ENCODE measurements at regions not wholly inside any gene's neighbourhood (a gene's known extent, or its start where the extent isn't known, plus 50 kb on each side); places are given as distances from the start of the nearest gene placed in this dataset.
"Not testable (repeated sequence)": the region's sequence is repeated elsewhere in the genome, so short reads cannot be mapped to it uniquely, and the experiment has no call there.

DNA sequence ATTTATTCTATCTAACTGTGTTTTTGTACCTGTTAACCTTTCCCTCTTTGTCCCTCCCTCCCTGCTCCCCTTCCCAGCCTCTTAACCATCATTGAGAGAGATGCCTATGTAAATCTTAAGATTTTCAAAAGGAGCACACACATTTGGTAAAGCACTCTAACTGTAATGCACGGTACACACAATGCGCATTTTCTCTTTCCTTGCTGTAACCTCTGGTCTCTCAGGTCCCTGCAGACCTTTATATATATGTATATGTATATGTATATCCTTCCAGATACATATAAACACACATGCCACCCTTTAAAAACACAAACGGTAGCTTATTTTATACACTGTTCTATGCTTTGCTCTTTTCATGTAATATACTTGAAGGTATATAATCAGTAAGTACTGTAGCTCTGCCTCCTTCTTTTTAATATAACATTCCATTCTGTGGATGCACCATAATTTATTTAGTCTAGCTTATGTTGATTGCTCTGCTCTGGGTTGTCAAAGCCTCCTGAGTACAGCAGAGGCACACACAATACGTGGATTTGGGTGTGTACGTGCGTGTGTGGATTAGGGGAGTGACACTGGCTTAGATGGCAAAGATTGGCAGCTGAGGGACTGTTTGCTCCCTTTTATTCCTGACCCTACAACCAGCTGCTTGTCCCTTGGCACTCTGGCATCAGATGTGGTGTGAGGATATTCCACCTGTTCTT is 118.4 kb upstream of the PTPN20 start:
- not testable (repeated sequence) for DNase-seq (ENCODE audit: low read depth in 1 of 2, low spot score in 1 of 2)

DNA sequence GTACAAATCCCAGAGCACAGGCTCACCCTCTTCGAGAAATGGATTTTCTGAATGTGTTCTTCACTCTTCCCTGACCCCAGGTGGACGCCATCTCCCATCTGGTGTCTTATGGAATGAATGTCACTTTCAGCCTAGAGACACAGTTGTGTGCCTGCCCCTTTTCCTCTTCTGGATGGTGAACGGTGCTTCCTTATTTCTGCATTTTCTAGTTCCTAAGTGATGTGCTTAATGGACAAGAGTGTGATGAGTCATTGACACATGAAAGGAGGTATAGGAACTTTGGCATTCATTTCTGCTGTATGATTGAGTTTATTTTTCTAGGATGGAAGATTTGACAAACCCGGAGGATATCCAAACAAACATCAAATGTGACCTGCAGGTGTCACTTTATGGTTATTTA is 114.9 kb upstream of the PTPN20 start:
- not testable (repeated sequence) for DNase-seq (ENCODE audit: low read depth in 1 of 2, low spot score in 1 of 2)

- not testable (repeated sequence) for DNase-seq (ENCODE audit: low read depth in 1 of 2, low spot score in 1 of 2)
Measured at GRCh38 chr10:46802010-46802409, 109.2 kb upstream of the PTPN20 start.

DNA sequence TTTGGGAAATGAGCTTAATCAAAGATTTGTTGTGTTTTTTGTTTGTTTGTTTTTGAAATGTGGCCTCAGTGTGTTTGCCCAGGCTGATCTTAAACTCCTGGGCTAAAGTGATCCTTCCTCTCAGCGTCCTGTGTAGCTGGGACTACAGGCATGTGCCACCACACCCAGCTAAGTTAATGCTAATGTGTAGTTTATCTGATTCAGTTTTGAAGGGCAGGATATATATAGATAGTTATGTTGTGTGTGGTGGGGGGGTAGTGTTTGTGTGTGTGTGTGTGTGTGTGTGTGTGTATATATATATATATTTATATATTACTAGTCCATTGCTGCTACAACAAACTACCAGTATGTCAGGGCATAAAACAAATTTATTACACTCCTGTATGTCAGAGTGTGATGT is 108.1 kb upstream of the PTPN20 start:
- DNase-seq (ENCODE audit: low read depth in 1 of 2, low spot score in 1 of 2), result not testable (repeated sequence)

DNA sequence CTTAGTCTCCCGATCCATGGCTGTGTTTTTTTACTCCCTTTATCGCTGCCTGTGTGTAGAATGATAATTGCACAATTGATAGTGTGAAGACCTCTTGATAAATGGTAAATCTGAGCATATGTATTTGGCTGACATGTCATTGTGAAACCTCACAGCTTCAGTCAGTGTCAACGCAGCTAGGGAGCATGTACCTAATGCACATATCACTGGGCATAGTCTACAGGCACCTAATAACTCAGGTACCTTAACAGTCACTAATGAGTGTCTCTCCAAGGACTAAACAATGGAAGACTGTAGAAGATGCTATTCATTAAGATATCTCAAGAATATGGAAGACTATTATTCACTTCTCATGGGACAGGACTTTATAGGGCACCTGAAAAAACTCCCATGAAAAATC is 101.0 kb upstream of the PTPN20 start:
- DNase-seq (ENCODE audit: low read depth in 1 of 2, low spot score in 1 of 2), result not testable (repeated sequence)

DNA sequence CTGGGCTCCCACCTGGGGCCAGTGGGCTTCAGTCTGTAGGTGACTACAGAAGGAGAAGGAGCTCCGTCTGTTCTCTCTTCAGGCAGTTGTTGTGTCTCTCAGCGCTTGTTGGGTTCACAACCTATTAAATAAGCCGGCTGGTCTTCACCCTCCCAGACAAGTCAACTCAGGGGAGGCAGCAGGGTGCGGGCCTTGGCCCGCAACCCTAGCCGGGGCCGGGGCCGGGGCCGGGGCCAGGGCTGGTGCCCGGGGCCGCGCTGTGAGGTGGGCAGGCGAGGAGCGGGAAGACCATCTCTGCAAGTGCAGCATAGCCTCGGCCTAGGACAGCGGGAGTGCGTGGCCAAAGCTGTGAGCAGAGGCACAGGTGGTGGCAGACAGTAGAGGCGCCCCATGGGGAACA is 95.1 kb upstream of the PTPN20 start:
- DNase-seq (ENCODE audit: low read depth in 1 of 2, low spot score in 1 of 2), result not testable (repeated sequence)

- DNase-seq (ENCODE audit: low read depth in 1 of 2, low spot score in 1 of 2), result not testable (repeated sequence)
Measured at GRCh38 chr10:46840393-46841050, 70.7 kb upstream of the PTPN20 start.

GRCh38 chr10:46841051-46841593 is 70.1 kb upstream of the PTPN20 start:
- DNase-seq (ENCODE audit: low read depth in 1 of 2, low spot score in 1 of 2), result not testable (repeated sequence)

DNA sequence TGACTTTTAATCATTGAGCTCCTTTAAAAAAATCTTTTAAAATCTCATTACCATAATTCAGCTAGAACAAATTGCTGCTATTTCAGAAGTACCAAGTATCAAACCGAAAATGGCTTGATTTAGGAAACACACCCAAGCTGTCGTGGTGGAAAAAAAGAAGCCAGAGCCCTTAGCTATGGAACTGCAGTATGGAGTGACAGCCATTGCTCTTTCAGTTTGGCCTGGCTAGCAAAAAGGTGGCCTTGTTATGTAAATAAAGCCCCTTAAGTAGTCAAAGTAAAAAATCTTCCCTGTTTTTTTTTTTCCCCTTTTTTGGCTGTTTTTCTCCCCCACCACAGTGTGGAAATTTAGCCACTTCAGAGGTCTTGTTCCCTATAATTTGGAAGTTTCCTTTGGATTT is 66.0 kb upstream of the PTPN20 start:
- DNase-seq (ENCODE audit: low read depth in 1 of 2, low spot score in 1 of 2), result not testable (repeated sequence)

DNA sequence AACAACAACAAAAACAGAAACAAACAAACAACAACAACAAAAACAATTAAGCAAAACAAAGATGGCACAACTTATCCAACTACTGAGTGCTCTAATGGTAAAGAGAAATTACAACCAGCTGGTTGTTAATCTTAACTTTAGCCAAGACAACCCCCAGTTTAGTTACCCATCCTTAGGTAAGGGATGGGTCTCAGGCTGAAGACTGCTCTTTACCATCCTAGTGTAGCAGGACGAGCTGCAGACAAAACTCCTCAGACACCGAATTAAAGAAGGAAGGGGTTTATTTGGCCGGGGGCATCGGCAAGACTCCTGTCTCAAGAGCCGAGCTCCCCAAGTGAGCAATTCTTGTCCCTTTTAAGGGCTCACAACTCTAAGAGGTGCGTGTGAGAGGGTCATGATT is 65.6 kb upstream of the PTPN20 start:
- not testable (repeated sequence) for DNase-seq (ENCODE audit: low read depth in 1 of 2, low spot score in 1 of 2)

DNA sequence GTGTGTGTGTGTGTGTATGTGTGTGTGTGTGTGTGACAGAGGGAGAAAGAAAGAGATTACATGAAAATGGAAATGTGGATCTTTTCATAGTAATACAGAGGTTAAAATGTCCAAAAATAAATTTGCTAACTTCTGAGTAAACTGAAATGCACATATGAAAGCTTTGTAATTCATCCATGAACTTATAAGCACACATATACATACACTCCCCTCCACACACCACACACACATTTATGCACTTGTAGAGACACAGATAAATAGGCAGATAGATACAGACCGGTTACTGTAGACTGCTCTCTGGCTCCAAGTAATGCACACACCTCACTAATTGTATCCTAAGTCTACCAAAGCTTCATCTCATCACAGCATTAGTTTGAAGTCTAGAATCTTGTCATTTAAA is 50.5 kb upstream of the PTPN20 start:
- not testable (repeated sequence) for DNase-seq (ENCODE audit: low read depth in 1 of 2, low spot score in 1 of 2)

All from activated T-helper 1 cell treated with anti-CD3 and anti-CD28 coated beads, Interleukin-2, amount 50 U/mL, for 16 hours (primary cell).